ENCODE measurements at regions not wholly inside any gene's neighbourhood (a gene's known extent, or its start where the extent isn't known, plus 50 kb on each side); places are given as distances from the start of the nearest gene placed in this dataset.
"Not testable (repeated sequence)": the region's sequence is repeated elsewhere in the genome, so short reads cannot be mapped to it uniquely, and the experiment has no call there.

- DNase-seq, result no peak
Measured at GRCh38 chr14:37787879-37788494, 192.6 kb downstream of the TTC6 start.

GRCh38 chr14:37791384-37792036 is 196.1 kb downstream of the TTC6 start:
- no peak for DNase-seq

GRCh38 chr14:37792124-37792523 is 196.7 kb downstream of the TTC6 start:
- DNase-seq, result no peak

GRCh38 chr14:37796703-37797416 is 201.4 kb downstream of the TTC6 start:
- no peak for DNase-seq

- no peak for DNase-seq
Measured at GRCh38 chr14:37797675-37798074, 202.2 kb downstream of the TTC6 start.

- DNase-seq, result no peak
Measured at GRCh38 chr14:37807722-37808121, 212.3 kb downstream of the TTC6 start.

- DNase-seq, result no peak
Measured at GRCh38 chr14:37810094-37810801, 214.8 kb downstream of the TTC6 start.

GRCh38 chr14:37813732-37814131 is 218.3 kb downstream of the TTC6 start:
- DNase-seq, result no peak

- DNase-seq, result no peak
Measured at GRCh38 chr14:37816135-37816534, 220.7 kb downstream of the TTC6 start.

- no peak for DNase-seq
Measured at GRCh38 chr14:37816743-37817295, 221.4 kb downstream of the TTC6 start.

- no peak for DNase-seq
Measured at GRCh38 chr14:37819155-37820015, 224.0 kb downstream of the TTC6 start.

GRCh38 chr14:37820810-37821209 is 225.4 kb downstream of the TTC6 start:
- not testable (repeated sequence) for DNase-seq

- no peak for DNase-seq
Measured at GRCh38 chr14:37824939-37825712, 229.7 kb downstream of the TTC6 start.

- no peak for DNase-seq
Measured at GRCh38 chr14:37826869-37827268, 231.4 kb downstream of the TTC6 start.

GRCh38 chr14:37830271-37830670 is 234.8 kb downstream of the TTC6 start:
- DNase-seq, result no peak

GRCh38 chr14:37834275-37834674 is 238.8 kb downstream of the TTC6 start:
- DNase-seq, result no peak

- DNase-seq, result not testable (repeated sequence)
Measured at GRCh38 chr14:37838778-37839177, 243.3 kb downstream of the TTC6 start.

- DNase-seq, result not testable (repeated sequence)
Measured at GRCh38 chr14:37841039-37841438, 245.6 kb downstream of the TTC6 start.

- no peak for DNase-seq
Measured at GRCh38 chr14:37842106-37842505, 246.7 kb downstream of the TTC6 start.

- DNase-seq, result no peak
Measured at GRCh38 chr14:37843954-37844607, 248.7 kb downstream of the TTC6 start.

- DNase-seq, result no peak
Measured at GRCh38 chr14:37844614-37845013, 249.2 kb downstream of the TTC6 start.
